ENCODE measurements at regions not wholly inside any gene's neighbourhood (a gene's known extent, or its start where the extent isn't known, plus 50 kb on each side); places are given as distances from the start of the nearest gene placed in this dataset.

DNA sequence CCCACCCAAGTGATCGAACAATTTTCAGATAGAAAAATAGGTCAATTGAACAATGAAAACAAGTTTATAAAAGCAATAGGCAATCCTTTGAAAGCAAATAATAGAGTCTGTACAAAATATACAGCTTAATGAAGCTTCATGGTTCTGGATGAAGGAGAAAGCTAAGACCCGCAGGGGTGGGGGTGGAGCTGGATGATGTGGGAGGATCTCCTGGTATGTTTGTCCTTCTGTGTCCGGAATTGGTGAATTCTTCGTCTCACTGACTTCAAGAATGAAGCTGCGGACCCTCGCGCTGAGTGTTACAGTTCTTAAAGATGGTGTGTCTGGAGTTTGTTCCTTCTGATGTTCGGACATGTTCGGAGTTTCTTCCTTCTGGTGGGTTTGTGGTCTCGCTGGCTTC, 149.9 kb downstream of the NXNL2 start:
- TF ChIP-seq EP300 (IDR thresholded peaks at IDR 0.05), result no peak
- TF ChIP-seq, protein P1, sequence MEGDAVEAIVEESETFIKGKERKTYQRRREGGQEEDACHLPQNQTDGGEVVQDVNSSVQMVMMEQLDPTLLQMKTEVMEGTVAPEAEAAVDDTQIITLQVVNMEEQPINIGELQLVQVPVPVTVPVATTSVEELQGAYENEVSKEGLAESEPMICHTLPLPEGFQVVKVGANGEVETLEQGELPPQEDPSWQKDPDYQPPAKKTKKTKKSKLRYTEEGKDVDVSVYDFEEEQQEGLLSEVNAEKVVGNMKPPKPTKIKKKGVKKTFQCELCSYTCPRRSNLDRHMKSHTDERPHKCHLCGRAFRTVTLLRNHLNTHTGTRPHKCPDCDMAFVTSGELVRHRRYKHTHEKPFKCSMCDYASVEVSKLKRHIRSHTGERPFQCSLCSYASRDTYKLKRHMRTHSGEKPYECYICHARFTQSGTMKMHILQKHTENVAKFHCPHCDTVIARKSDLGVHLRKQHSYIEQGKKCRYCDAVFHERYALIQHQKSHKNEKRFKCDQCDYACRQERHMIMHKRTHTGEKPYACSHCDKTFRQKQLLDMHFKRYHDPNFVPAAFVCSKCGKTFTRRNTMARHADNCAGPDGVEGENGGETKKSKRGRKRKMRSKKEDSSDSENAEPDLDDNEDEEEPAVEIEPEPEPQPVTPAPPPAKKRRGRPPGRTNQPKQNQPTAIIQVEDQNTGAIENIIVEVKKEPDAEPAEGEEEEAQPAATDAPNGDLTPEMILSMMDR (IDR thresholded peaks at IDR 0.05), result no peak
- TF ChIP-seq POLR2AphosphoS5 (IDR thresholded peaks at IDR 0.05), result no peak
